HCT116 (cell line): ENCODE measurements at regions not wholly inside any gene's neighbourhood (a gene's known extent, or its start where the extent isn't known, plus 50 kb on each side); places are given as distances from the start of the nearest gene placed in this dataset.

Experiments
- ATAC-seq: fragments of 200-7000 bp; cut with Tn5 transposase; 2 replicates; pipeline ENCODE4 v1.9.1; 2020; ENCODE audit warnings: mild to moderate bottlenecking, moderate library complexity
- BruUV-seq: library from RNA; stranded (reverse); fragments of 400-500 nt; replicated peaks from 2 replicates; lab custom pipeline; 2021; lab: Mats Ljungman, UMichigan
- CTCF ChIA-PET: fragments of 300-600 bp; sonication (Branson Sonifier 250); formaldehyde crosslinking; loops from one replicate; lab custom pipeline; 2021; ENCODE audit warnings: antibody characterized with exemption; lab: Charles Lee
- POLR2A ChIA-PET: fragments of 300-600, 350-600 bp; sonication (Branson Sonifier 250); formaldehyde crosslinking; loops from one replicate; lab custom pipeline; 2021; ENCODE audit warnings: antibody characterized with exemption; lab: Charles Lee
- RAD21 ChIA-PET, 2 experiments: fragments of 300-600 bp; sonication (Branson Sonifier 250); formaldehyde crosslinking; loops; one replicate each; lab custom pipeline; 2023; ENCODE audit warnings: low total read pairs in 2 of 2; ENCODE audit not compliant: uncharacterized antibody in 2 of 2, unreplicated experiment in 2 of 2, low non-redundant PET in 1 of 2; lab: Charles Lee
- DNase-seq: peaks from one replicate; pipeline ENCODE4 v3.0.0-alpha.2; 2010; ENCODE audit warnings: low read depth, low spot score
- H2AFZ ChIP-seq: fragments of 200-600 bp; shearing (Covaris generic), sonication (generic); 2 replicates; pipeline ENCODE4 v1.6.1; 2017; ENCODE audit warnings: low read depth, mixed run types, mixed read lengths, antibody characterized with exemption, low read length; ENCODE audit not compliant: poor library complexity, severe bottlenecking
- H3K27ac ChIP-seq: 2 replicates; pipeline ENCODE4 v1.5.1; 2012; ENCODE audit warnings: low read depth, low read length
- H3K27me3 ChIP-seq: fragments of 200-600 bp; sonication (generic); 2 replicates; pipeline ENCODE4 v1.6.1; 2016; ENCODE audit warnings: mixed run types, low read length, mixed read lengths; ENCODE audit not compliant: insufficient read depth
- H3K36me3 ChIP-seq, 2 experiments: fragments of 200-500 bp in 1 of 2; fragments of 200-600 bp in 1 of 2; sonication (Bioruptor generic) in 1 of 2; sonication (generic) in 1 of 2; 2 replicates each; pipeline versions ENCODE4 v1.5.1 to v1.6.1; 2014 to 2016; ENCODE audit warnings: low read length in 2 of 2, inconsistent platforms in 1 of 2, mixed read lengths in 1 of 2, mixed run types in 1 of 2; ENCODE audit not compliant: insufficient read depth in 2 of 2, control insufficient read depth in 1 of 2
- H3K4me1 ChIP-seq, 2 experiments: fragments of 200-600 bp in 1 of 2; sonication (generic) in 1 of 2; 2 replicates each; pipeline versions ENCODE4 v1.5.1 to v1.6.1; 2012 to 2017; ENCODE audit warnings: low read length in 2 of 2, inconsistent platforms in 1 of 2, mild to moderate bottlenecking in 1 of 2, mixed read lengths in 1 of 2, mixed run types in 1 of 2, moderate library complexity in 1 of 2; ENCODE audit not compliant: insufficient read depth in 2 of 2, control insufficient read depth in 1 of 2
- H3K4me2 ChIP-seq: fragments of 200-600 bp; sonication (generic); 2 replicates; pipeline ENCODE4 v1.6.1; 2017; ENCODE audit warnings: mixed run types, low read length, mixed read lengths
- H3K4me3 ChIP-seq, 2 experiments: fragments of 200-600 bp in 1 of 2; sonication (generic) in 1 of 2; replicated peaks in 1 of 2; 2 replicates each; pipeline ENCODE4 v1.5.1; 2011 to 2016; ENCODE audit warnings: low read length in 2 of 2, control low read depth in 1 of 2, low read depth in 1 of 2, mild to moderate bottlenecking in 1 of 2, mixed read lengths in 1 of 2, mixed run types in 1 of 2
- H3K79me2 ChIP-seq: fragments of 200-600 bp; sonication (generic); 2 replicates; pipeline ENCODE4 v1.6.1; 2017; ENCODE audit warnings: mild to moderate bottlenecking, mixed run types, low read length, moderate library complexity, mixed read lengths; ENCODE audit not compliant: insufficient read depth
- H3K9ac ChIP-seq: fragments of 200-600 bp; sonication (generic); 2 replicates; pipeline ENCODE4 v1.6.1; 2016; ENCODE audit warnings: low read length, mixed read lengths
- H3K9me2 ChIP-seq: fragments of 200-600 bp; sonication (generic), shearing (Covaris generic); 2 replicates; pipeline ENCODE4 v1.6.1; 2017; ENCODE audit warnings: mixed run types, mild to moderate bottlenecking, moderate library complexity; ENCODE audit not compliant: insufficient read depth
- H3K9me3 ChIP-seq, 2 experiments: fragments of 200-500 bp in 1 of 2; fragments of 200-600 bp in 1 of 2; sonication (Bioruptor generic) in 1 of 2; sonication (generic) in 1 of 2; 2 replicates each; pipeline ENCODE4 v1.6.1; 2014 to 2017; ENCODE audit warnings: low read length in 2 of 2, mixed read lengths in 2 of 2, inconsistent platforms in 1 of 2, low read depth in 1 of 2, mild to moderate bottlenecking in 1 of 2, mixed run types in 1 of 2, moderate library complexity in 1 of 2; ENCODE audit not compliant: control insufficient read depth in 1 of 2, insufficient read depth in 1 of 2
- H4K20me1 ChIP-seq: fragments of 200-600 bp; sonication (generic), shearing (Covaris generic); 2 replicates; pipeline ENCODE4 v1.6.1; 2017; ENCODE audit warnings: mixed run types, mild to moderate bottlenecking, moderate library complexity; ENCODE audit not compliant: insufficient read depth
- EZH2 ChIP-seq: fragments of 200-600 bp; sonication (generic); IDR thresholded peaks from 2 replicates; pipeline ENCODE4 v1.6.1; 2017; ENCODE audit warnings: antibody characterized with exemption, mixed run types
- EZH2phosphoT487 ChIP-seq: fragments of 200-600 bp; IDR thresholded peaks from 2 replicates; pipeline ENCODE4 v1.6.1; 2018; ENCODE audit warnings: antibody characterized with exemption, borderline replicate concordance
- FOSL1 ChIP-seq: IDR thresholded peaks from 2 replicates; pipeline ENCODE4 v1.6.1; 2012; ENCODE audit warnings: low read depth
- POLR2AphosphoS5 ChIP-seq: IDR thresholded peaks from 2 replicates; pipeline ENCODE4 v1.6.1; 2011; ENCODE audit warnings: mild to moderate bottlenecking, low read depth, low read length, moderate library complexity
- RAD21 ChIP-seq: IDR thresholded peaks from 2 replicates; pipeline ENCODE4 v1.6.1; 2012; ENCODE audit warnings: low read depth, mild to moderate bottlenecking
- REST ChIP-seq: IDR thresholded peaks from 2 replicates; pipeline ENCODE4 v1.6.1; 2012; ENCODE audit warnings: low read depth
- SP1 ChIP-seq: IDR thresholded peaks from 2 replicates; pipeline ENCODE4 v1.6.1; 2012; ENCODE audit warnings: low read depth
- TCF7L2 ChIP-seq: IDR thresholded peaks from 2 replicates; pipeline ENCODE4 v1.7.0; 2011; ENCODE audit warnings: borderline replicate concordance, inconsistent platforms; ENCODE audit not compliant: insufficient read depth, insufficient read length; ENCODE audit errors: extremely low read depth
- YY1 ChIP-seq: IDR thresholded peaks from 2 replicates; pipeline ENCODE4 v1.6.1; 2011; ENCODE audit warnings: low read length, low read depth, moderate library complexity, mild to moderate bottlenecking; ENCODE audit not compliant: insufficient replicate concordance; ENCODE audit errors: extremely low read depth
- ZNF274 ChIP-seq: fragments of 200-500 bp; sonication (Bioruptor generic); IDR thresholded peaks from 2 replicates; pipeline ENCODE4 v1.6.1; 2014; ENCODE audit warnings: mild to moderate bottlenecking, low read depth, low read length, inconsistent platforms
- intact Hi-C: fragments of 100-400 bp; cut with micrococcal nuclease; formaldehyde crosslinking; loops from 2 replicates; pipeline ENCODE4 v1.10.0; 2022

DNA sequence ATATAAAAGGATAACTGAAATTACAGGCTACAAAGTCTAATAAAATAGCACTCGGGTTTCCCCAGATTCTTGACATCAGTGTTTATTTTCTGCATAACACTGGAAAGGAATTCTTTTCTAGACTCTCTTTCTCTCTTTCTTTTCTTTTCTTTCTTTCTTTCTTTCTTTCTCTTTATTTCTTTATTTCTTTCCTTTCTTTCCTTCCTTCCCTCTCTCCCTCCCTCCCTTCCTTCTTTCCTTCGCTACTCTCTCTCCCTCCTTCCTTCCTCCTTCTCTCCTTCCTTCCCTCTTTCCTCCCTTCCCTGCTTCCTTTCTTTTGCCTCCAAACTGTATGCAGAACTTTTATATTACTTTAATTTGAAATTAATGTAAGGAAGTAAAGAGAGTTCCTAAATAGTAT, 64.5 kb upstream of the GPR45 start:
- no peaks in the 10 kb centered on the region for H3K79me2 ChIP-seq
- DNase-seq = no peak
- no peak overlapping the region for H3K9ac ChIP-seq
- intact Hi-C loops = no loop called here
- POLR2A ChIA-PET = no interaction called here
- no peak for TF ChIP-seq EZH2phosphoT487
- TF ChIP-seq ZNF274 = no peak
- TF ChIP-seq SP1 = no peak
- no peak for TF ChIP-seq RAD21
- TF ChIP-seq FOSL1 = no peak
- no peak for TF ChIP-seq EZH2
- TF ChIP-seq TCF7L2 = no peak
- no peak for TF ChIP-seq POLR2AphosphoS5
- TF ChIP-seq REST = no peak
- TF ChIP-seq YY1 = no peak
- TF ChIP-seq, all 23 proteins: peak for 0
- H3K4me3 ChIP-seq = no peak overlapping the region
- no peak overlapping the region for H2AFZ ChIP-seq
- no peaks in the 10 kb centered on the region for H3K36me3 ChIP-seq
- no peaks in the 10 kb centered on the region for H3K9me2 ChIP-seq
- ChIA-PET CTCF (no interaction called here), RAD21 (no interaction called here)
- no peak overlapping the region for H3K4me2 ChIP-seq
- H4K20me1 ChIP-seq = no peaks in the 10 kb centered on the region
- no TSS peak for BruUV-seq
- no peaks in the 10 kb centered on the region for H3K9me3 ChIP-seq
- 0 out of 2 replicates have a peak, but pooled peaks cover 7% of the 10 kb centered on the region for H3K27me3 ChIP-seq
- ATAC-seq = no peak
- peaks cover 10 to 15% of the 10 kb centered on the region in 2 experiments; a peak in 3 of 4 replicates for H3K4me1 ChIP-seq
- H3K27ac ChIP-seq = no peak overlapping the region
